Mammary epithelial cell (primary cell): ENCODE measurements at regions not wholly inside any gene's neighbourhood (a gene's known extent, or its start where the extent isn't known, plus 50 kb on each side); places are given as distances from the start of the nearest gene placed in this dataset.

Experiments used
- EZH2 ChIP-seq: IDR thresholded peaks from 2 replicates; pipeline ENCODE4 v1.6.1; 2012; ENCODE audit warnings: low read length, inconsistent platforms, borderline replicate concordance
- TF ChIP-seq, protein P1 (sequence below), 2 donors: IDR thresholded peaks in 1 of 2; conservative IDR thresholded peaks in 1 of 2; 2 replicates each; pipeline ENCODE4 v1.5.1; 2011 to 2012; ENCODE audit warnings: inconsistent platforms in 2 of 2, low read length in 2 of 2, mild to moderate bottlenecking in 2 of 2, control low read depth in 1 of 2, low read depth in 1 of 2; ENCODE audit not compliant: insufficient read depth in 1 of 2; ENCODE audit errors: extremely low read depth in 1 of 2

DNA sequence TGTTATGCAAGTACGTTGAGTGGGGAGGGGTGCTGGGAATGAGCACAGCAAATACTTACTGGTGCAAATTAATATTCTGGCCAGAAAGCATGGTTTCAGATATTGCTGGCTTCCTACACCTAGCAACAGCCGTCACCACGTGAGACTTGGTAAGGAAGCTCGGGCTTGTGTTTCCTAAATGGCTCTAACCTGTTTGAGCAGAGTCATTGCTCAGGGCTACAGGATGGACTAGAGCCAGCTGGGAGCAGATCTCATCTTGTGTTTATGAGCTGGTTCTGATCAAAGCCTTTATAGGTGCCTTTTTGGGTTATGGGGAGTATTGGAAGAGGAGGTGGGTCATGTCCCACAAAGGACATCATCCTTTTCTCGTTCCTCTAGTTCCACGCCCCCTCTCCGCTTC is 200.3 kb downstream of the BUB3 start:
- TF ChIP-seq, protein P1, sequence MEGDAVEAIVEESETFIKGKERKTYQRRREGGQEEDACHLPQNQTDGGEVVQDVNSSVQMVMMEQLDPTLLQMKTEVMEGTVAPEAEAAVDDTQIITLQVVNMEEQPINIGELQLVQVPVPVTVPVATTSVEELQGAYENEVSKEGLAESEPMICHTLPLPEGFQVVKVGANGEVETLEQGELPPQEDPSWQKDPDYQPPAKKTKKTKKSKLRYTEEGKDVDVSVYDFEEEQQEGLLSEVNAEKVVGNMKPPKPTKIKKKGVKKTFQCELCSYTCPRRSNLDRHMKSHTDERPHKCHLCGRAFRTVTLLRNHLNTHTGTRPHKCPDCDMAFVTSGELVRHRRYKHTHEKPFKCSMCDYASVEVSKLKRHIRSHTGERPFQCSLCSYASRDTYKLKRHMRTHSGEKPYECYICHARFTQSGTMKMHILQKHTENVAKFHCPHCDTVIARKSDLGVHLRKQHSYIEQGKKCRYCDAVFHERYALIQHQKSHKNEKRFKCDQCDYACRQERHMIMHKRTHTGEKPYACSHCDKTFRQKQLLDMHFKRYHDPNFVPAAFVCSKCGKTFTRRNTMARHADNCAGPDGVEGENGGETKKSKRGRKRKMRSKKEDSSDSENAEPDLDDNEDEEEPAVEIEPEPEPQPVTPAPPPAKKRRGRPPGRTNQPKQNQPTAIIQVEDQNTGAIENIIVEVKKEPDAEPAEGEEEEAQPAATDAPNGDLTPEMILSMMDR (conservative IDR thresholded peaks at IDR 0.05 in 1 of 2, IDR thresholded peaks at IDR 0.05 in 1 of 2; ENCODE audit: extremely low read depth in 1 of 2, insufficient read depth in 1 of 2, low read depth in 1 of 2, low read length in 2 of 2), result no peak
- TF ChIP-seq EZH2, result no peak
